BJ (cell line): ENCODE measurements at regions not wholly inside any gene's neighbourhood (a gene's known extent, or its start where the extent isn't known, plus 50 kb on each side); places are given as distances from the start of the nearest gene placed in this dataset.

Experiments
- CTCF ChIA-PET: fragments of 350-600 bp; formaldehyde crosslinking; extraction: SDS; loops from one replicate; lab custom pipeline; 2021; ENCODE audit warnings: antibody characterized with exemption, inconsistent platforms; lab: Yijun Ruan, JAX
- POLR2A ChIA-PET: fragments of 300-600 bp; sonication (Branson Sonifier 250); formaldehyde crosslinking; extraction: SDS; loops from one replicate; lab custom pipeline; 2021; ENCODE audit warnings: antibody characterized with exemption; lab: Charles Lee
- DNase-seq: peaks from one replicate; pipeline ENCODE4 v3.0.0-alpha.2; 2011; ENCODE audit warnings: low read depth
- H3K27me3 ChIP-seq: 2 replicates; pipeline ENCODE4 v1.6.0; 2011; ENCODE audit warnings: low read length; ENCODE audit not compliant: control insufficient read depth, insufficient read depth
- H3K36me3 ChIP-seq: 2 replicates; pipeline ENCODE4 v1.5.1; 2011; ENCODE audit warnings: low read length; ENCODE audit not compliant: control insufficient read depth, insufficient read depth
- H3K4me3 ChIP-seq: 2 replicates; pipeline ENCODE4 v1.5.1; 2011; ENCODE audit warnings: low read depth, mild to moderate bottlenecking, control low read depth, low read length
- TF ChIP-seq, protein P1 (sequence below): IDR thresholded peaks from 2 replicates; pipeline ENCODE4 v1.5.1; 2011; ENCODE audit warnings: low read depth, mild to moderate bottlenecking, control low read depth, inconsistent platforms, low read length, moderate library complexity; ENCODE audit not compliant: insufficient read depth

DNA sequence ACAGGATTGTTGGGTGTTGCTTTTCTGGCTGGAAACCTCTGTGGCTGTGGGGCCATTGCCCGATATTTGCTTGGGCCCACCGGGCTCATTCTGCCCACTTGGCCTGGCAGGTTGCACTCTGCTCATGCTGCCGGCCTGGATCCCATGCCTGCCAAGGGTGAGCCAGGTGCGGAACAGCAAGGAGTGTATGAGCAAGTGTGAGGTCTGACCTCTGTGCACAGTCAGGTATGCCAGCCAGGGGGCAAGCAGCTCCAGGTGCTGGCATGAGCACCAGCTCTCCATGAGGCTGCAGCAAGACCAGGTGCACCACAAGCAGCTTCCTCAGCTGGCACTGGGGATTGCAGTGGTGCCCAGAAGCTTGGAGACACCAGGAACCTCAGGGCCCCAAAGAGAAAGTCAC lies 65.4 kb upstream of the KIF5B start:
- ChIA-PET CTCF (no interaction called here), POLR2A (no interaction called here)
- no peaks in the 10 kb centered on the region for H3K36me3 ChIP-seq
- no peak overlapping the region for H3K4me3 ChIP-seq
- TF ChIP-seq, protein P1, sequence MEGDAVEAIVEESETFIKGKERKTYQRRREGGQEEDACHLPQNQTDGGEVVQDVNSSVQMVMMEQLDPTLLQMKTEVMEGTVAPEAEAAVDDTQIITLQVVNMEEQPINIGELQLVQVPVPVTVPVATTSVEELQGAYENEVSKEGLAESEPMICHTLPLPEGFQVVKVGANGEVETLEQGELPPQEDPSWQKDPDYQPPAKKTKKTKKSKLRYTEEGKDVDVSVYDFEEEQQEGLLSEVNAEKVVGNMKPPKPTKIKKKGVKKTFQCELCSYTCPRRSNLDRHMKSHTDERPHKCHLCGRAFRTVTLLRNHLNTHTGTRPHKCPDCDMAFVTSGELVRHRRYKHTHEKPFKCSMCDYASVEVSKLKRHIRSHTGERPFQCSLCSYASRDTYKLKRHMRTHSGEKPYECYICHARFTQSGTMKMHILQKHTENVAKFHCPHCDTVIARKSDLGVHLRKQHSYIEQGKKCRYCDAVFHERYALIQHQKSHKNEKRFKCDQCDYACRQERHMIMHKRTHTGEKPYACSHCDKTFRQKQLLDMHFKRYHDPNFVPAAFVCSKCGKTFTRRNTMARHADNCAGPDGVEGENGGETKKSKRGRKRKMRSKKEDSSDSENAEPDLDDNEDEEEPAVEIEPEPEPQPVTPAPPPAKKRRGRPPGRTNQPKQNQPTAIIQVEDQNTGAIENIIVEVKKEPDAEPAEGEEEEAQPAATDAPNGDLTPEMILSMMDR: no peak
- DNase-seq: no peak
- H3K27me3 ChIP-seq: no peaks in the 10 kb centered on the region; the same call in 1 of the 2 replicates

DNA sequence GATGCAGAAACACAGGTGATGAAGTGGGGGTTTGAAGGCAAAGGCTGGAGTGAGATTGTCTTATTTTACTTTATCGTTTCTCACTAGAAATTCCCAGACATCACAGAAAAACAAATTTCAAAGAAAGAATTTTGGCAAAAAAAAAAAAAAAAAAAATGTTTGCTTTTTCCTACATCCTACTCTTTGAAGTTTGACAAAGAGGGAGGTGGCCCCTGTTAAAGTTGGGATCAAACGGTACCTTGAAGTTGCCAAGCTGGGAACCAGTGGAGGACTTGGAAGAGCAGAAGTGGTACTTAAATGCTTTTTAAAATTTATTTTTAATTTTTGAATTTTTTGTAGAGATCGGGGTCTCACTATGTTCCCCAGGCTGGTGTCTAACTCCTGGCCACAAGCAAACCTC lies 63.9 kb upstream of the KIF5B start:
- no peaks in the 10 kb centered on the region for H3K36me3 ChIP-seq
- no peak for DNase-seq
- POLR2A ChIA-PET: no interaction called here
- H3K4me3 ChIP-seq: no peak overlapping the region
- CTCF ChIA-PET: no interaction called here
- TF ChIP-seq, protein P1: no peak
- peaks cover 3% of the 10 kb centered on the region; the same call in 1 of the 2 replicates for H3K27me3 ChIP-seq

GRCh38 chr10:32114508-32114907 lies 58.3 kb upstream of the KIF5B start:
- no peak for DNase-seq
- POLR2A ChIA-PET: no interaction called here
- TF ChIP-seq, protein P1: no peak
- Histone ChIP-seq H3K27me3 (peaks cover 3% of the 10 kb centered on the region; the same call in 1 of the 2 replicates), H3K36me3 (no peaks in the 10 kb centered on the region), H3K4me3 (no peak overlapping the region)
- CTCF ChIA-PET: no interaction called here

- no peaks in the 10 kb centered on the region for H3K36me3 ChIP-seq
- H3K27me3 ChIP-seq: peaks cover 3% of the 10 kb centered on the region; the same call in 1 of the 2 replicates
- POLR2A ChIA-PET: no interaction called here
- DNase-seq: peak; percentile 53
- CTCF ChIA-PET: no interaction called here
- TF ChIP-seq, protein P1: no peak
- no peak overlapping the region for H3K4me3 ChIP-seq
Measured at GRCh38 chr10:32112055-32112454, 55.8 kb upstream of the KIF5B start.

DNA sequence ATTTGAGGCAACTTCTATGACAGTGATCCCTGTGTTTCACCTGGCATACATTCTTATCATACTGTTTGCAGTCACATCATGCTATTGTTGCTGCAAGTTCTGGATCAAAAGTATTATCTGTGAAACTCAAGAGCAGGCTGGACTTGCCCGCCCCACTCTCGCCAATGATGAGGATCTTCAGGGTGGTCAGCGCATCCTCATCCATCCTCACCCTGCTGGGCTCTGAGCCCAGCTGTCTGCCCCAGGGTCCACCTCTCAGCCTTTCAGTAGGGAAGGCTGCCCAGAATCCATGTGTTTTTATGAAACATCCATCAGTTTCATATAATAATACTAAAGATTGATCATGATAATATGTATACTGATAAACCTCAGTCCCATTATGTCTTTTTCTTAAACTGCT lies 55.4 kb upstream of the KIF5B start:
- peaks cover 3% of the 10 kb centered on the region; the same call in 1 of the 2 replicates for H3K27me3 ChIP-seq
- ChIA-PET CTCF (no interaction called here), POLR2A (no interaction called here)
- H3K36me3 ChIP-seq: no peaks in the 10 kb centered on the region
- TF ChIP-seq, protein P1: no peak
- no peak for DNase-seq
- H3K4me3 ChIP-seq: no peak overlapping the region
